LNCaP clone FGC (cell line): ENCODE measurements at regions not wholly inside any gene's neighbourhood (a gene's known extent, or its start where the extent isn't known, plus 50 kb on each side); places are given as distances from the start of the nearest gene placed in this dataset.

Source experiments
- DNase-seq: peaks from one replicate; pipeline ENCODE4 v3.0.0-alpha.2; 2011; ENCODE audit warnings: low read depth
- H3K4me3 ChIP-seq: 2 replicates; pipeline ENCODE4 v1.5.1; 2011; ENCODE audit warnings: mild to moderate bottlenecking, low read depth, low read length, control low read depth
- TF ChIP-seq, protein P1 (sequence below): IDR thresholded peaks from 2 replicates; pipeline ENCODE4 v1.5.1; 2012; ENCODE audit warnings: mild to moderate bottlenecking; ENCODE audit not compliant: control insufficient read depth, insufficient read depth; ENCODE audit errors: extremely low read depth

DNA sequence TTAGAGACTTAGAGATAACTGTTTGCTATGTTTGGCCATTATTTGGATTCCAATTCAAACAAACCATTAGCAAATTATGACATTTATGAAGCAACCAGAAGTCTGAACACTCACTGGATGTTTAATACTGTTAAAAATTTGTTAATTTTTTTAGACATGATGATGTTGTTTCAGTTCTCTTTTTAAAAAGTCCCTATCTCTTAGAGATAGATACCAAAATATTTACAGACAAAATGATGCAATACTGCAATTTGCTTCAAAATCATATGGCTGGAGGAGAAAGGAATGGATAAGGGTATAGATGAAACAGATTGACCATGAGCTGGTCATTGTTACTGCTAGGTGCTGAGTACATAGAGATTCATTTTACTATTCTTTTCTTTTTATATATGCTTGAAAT is 534.6 kb downstream of the BCOR start:
- no peak for DNase-seq
- TF ChIP-seq, protein P1, sequence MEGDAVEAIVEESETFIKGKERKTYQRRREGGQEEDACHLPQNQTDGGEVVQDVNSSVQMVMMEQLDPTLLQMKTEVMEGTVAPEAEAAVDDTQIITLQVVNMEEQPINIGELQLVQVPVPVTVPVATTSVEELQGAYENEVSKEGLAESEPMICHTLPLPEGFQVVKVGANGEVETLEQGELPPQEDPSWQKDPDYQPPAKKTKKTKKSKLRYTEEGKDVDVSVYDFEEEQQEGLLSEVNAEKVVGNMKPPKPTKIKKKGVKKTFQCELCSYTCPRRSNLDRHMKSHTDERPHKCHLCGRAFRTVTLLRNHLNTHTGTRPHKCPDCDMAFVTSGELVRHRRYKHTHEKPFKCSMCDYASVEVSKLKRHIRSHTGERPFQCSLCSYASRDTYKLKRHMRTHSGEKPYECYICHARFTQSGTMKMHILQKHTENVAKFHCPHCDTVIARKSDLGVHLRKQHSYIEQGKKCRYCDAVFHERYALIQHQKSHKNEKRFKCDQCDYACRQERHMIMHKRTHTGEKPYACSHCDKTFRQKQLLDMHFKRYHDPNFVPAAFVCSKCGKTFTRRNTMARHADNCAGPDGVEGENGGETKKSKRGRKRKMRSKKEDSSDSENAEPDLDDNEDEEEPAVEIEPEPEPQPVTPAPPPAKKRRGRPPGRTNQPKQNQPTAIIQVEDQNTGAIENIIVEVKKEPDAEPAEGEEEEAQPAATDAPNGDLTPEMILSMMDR, result no peak

DNA sequence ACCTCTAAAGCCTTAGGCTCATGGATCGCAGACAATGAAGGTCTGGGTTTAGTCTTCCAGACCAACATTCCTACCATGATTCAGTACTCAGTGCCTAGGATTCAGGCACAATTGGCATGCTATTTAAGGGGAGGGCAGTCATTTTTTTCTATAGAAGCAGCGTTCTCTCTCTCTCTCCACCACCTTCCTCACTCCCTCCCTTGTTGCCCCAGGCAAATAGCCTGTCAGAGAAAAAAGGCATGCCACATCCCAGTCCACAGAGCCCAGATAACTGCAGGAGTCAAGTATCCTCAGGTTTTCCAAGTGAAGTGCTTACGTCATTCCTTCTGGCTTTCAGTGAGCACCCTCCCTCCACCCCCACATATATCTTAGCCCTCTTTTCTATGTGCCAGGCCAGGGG is 533.0 kb downstream of the BCOR start:
- TF ChIP-seq, protein P1, result no peak
- DNase-seq, result no peak
- no peak overlapping the region for H3K4me3 ChIP-seq

More for the DNA sequence above, 534.6 kb downstream of the BCOR start:
- H3K4me3 ChIP-seq, result no peak overlapping the region

DNA sequence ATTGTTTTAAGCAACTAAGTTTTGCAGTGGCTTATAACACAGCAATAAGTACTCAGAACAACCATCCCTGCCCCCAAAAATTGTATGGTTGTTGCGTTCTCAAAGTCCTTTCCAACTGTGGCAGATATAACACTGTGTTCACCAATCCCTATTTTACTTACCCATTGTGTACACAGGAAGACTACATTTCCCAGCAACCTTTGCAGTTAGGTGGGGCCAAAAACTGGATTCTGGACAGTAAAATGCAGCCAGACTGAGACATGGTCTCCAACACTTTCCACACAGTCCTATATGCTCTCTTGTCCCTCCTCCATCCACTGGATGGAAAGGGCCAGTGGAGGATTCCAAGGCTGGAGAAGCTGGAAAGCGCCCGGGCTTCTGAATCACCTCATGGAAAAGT is 523.6 kb downstream of the BCOR start:
- TF ChIP-seq, protein P1, result no peak
- DNase-seq, result no peak
- H3K4me3 ChIP-seq, result no peak overlapping the region

DNA sequence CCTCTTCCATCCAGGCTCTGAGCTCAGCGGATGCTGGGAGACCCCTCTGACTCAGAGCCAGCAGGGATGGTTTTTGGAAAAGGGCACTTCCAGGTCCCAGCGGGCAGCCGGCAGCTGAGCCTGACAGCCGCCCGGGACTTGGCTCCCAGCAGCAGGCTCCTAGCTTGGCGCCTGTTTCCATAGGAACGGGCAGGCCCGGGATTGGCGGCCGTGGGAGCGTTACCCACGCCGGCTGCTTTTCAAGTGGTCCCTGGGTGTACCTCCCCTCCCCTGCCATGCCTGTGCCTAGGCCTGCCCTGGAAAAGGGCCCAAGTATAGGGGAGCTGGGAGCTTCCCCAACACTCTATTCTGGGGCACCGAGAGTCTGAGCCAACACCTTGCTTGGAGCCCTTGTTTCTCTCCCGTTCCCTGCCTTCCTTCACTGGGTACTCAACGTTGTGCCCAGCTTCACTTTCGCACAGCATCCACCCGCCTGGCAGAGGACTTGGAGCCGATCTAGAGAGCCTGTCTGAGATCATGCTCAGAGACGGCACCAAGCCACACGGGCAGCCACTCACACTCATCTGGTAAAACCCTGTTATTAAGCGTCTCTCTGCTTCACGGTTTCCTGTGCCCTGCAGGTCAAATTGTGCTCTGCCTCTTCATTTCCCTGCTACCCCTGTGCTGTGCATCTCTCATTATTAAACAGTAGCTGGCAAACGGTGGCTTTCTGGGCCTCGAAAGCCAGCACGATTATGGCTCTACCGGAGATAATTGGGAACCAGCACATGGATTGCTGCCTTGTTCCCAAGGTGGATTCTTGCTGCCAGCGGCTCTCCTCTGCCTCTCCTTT is 521.5 kb downstream of the BCOR start:
- DNase-seq, result no peak
- no peak overlapping the region for H3K4me3 ChIP-seq
- TF ChIP-seq, protein P1, result no peak

DNA sequence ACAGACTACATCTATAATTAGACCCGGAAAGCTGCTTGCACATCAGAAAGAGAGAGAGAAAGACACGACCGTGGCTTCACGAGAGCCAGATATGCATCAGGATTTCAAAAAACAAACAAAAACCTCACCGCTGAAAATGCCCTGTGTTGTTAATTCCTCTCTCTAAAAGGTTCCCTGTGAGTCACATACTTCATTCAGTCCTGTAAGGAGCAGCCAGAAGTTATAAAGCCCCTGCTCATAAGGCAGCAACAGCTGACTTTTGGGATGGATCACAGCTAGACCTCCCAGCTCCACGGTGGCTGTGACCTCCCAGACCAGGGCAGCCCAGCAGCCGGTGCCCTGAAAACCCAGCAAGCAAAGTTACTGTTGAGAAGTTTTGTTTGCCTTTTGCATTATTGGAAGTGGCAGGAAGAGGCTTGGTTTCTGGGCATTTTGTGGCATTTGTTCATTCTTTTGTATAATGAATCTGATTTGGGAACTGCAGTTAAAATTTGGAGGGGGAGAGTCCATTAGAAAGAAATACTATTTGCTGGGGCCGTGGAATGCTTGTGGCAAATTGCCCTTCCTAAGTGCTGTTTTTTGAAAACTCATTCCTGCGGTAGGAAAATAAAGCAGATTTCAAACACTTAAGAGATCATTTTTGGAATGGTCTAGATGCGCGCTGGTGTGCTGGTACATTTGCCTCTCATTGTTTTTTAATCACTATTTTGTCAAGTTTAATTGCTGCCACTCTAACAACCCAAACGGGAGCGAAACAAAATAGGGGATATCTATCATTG is 520.4 kb downstream of the BCOR start:
- no peak for DNase-seq
- H3K4me3 ChIP-seq, result no peak overlapping the region
- TF ChIP-seq, protein P1, result no peak

DNA sequence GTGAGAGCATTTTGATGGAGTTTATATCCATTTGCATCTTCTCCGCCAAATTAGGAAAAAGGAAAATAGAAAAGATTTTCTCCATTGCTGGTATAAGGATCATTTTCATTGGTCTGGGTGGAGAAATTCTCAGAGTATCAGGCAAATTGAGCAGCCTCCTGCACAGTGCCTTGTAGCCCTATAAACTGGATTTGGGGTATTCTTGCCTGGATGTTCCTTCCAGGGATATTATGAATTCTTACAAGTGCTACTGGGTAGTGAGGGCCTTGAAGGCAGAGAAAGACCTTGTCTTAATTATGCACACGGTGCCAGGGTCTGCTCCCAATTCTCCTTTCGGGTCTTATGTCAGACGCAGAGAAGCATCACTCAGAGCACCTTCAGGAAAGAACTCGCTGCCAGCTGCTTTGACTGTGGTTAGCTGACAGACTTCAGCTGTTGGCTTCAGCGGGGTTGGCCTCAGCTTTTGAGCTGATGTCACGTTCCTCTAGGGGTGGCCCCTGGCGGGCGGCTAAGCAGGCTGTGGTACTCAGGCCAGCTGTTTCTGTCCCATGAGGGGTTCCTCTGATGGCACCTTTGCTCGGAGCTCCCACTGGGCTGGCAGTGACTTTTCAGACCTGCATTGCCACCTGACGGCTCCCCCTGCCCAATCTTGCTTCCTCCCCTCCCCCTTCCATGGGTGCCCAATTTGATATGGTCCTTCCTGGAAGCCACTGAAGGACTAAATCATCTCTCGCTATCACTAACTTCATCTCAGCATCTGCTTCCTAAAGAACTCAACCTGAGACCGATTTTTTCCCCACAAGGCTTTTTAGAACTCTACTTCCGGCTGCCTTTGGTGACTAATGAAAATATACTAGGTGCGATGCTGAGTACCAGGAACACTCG is 519.5 kb downstream of the BCOR start:
- H3K4me3 ChIP-seq, result no peak overlapping the region
- TF ChIP-seq, protein P1, result no peak
- DNase-seq, result no peak
